NCI-H82 treated with DMSO at 0.1 percent for 48 hours (cell line): ENCODE measurements at regions not wholly inside any gene's neighbourhood (a gene's known extent, or its start where the extent isn't known, plus 50 kb on each side); places are given as distances from the start of the nearest gene placed in this dataset.

Source experiments
- DNase-seq: peaks from one replicate; lab custom pipeline; 2025; ENCODE audit not compliant: unreplicated experiment; lab: John Stamatoyannopoulos, UW

GRCh38 chr14:65243766-65244442, 141.6 kb upstream of the MAX start:
- no peak for DNase-seq

- no peak for DNase-seq
Measured at GRCh38 chr14:65249471-65250161, 147.3 kb upstream of the MAX start.

GRCh38 chr14:65250162-65250495, 147.8 kb upstream of the MAX start:
- DNase-seq, result no peak

- no peak for DNase-seq
Measured at GRCh38 chr14:65251213-65251612, 148.9 kb upstream of the MAX start.

GRCh38 chr14:65252482-65253255, 150.4 kb upstream of the MAX start:
- no peak for DNase-seq

GRCh38 chr14:65255029-65255545, 152.8 kb upstream of the MAX start:
- DNase-seq, result no peak

- DNase-seq, result peak; percentile 2
Measured at GRCh38 chr14:65255583-65256461, 153.5 kb upstream of the MAX start.

GRCh38 chr14:65256714-65257113, 154.4 kb upstream of the MAX start:
- DNase-seq, result no peak

GRCh38 chr14:65257425-65257824, 155.1 kb upstream of the FUT8 start:
- no peak for DNase-seq

- no peak for DNase-seq
Measured at GRCh38 chr14:65258391-65258790, 154.1 kb upstream of the FUT8 start.

- DNase-seq, result no peak
Measured at GRCh38 chr14:65259000-65259399, 153.5 kb upstream of the FUT8 start.

- DNase-seq, result peak; percentile 66
Measured at GRCh38 chr14:65260786-65261185, 151.7 kb upstream of the FUT8 start.

- peak; percentile 23 for DNase-seq
Measured at GRCh38 chr14:65261425-65261920, 151.1 kb upstream of the FUT8 start.

GRCh38 chr14:65261946-65262345, 150.6 kb upstream of the FUT8 start:
- DNase-seq, result peak; percentile 88

GRCh38 chr14:65263177-65263788, 149.2 kb upstream of the FUT8 start:
- DNase-seq, result no peak

GRCh38 chr14:65267856-65268255, 144.7 kb upstream of the FUT8 start:
- DNase-seq, result no peak

GRCh38 chr14:65268594-65268993, 143.9 kb upstream of the FUT8 start:
- DNase-seq, result no peak

- no peak for DNase-seq
Measured at GRCh38 chr14:65269732-65270131, 142.8 kb upstream of the FUT8 start.

GRCh38 chr14:65277027-65277426, 135.5 kb upstream of the FUT8 start:
- DNase-seq, result no peak

GRCh38 chr14:65277580-65278270, 134.8 kb upstream of the FUT8 start:
- DNase-seq, result peak; percentile 31
